ENCODE measurements at regions not wholly inside any gene's neighbourhood (a gene's known extent, or its start where the extent isn't known, plus 50 kb on each side); places are given as distances from the start of the nearest gene placed in this dataset.
A peak's percentile ranks its signal among the peaks of the same experiment; 100 is the strongest.
"Not testable (repeated sequence)": the region's sequence is repeated elsewhere in the genome, so short reads cannot be mapped to it uniquely, and the experiment has no call there.

- Mint-ChIP-seq H3K36me3 (ENCODE audit: unreplicated experiment) (no peaks in the 10 kb centered on the region), H3K4me1 (ENCODE audit: unreplicated experiment) (peaks cover 47% of the 10 kb centered on the region), H3K4me3 (ENCODE audit: unreplicated experiment) (no peak overlapping the region), H3K27me3 (ENCODE audit: unreplicated experiment) (no peaks in the 10 kb centered on the region), H3K9me3 (ENCODE audit: unreplicated experiment) (no peaks in the 10 kb centered on the region), H3K27ac (ENCODE audit: unreplicated experiment) (peak overlapping the region; percentile 36)
- no peak for TF ChIP-seq CTCF (IDR thresholded peaks at IDR 0.05)
- no peak for DNase-seq (ENCODE audit: extremely low spot score, unreplicated experiment)
Observed at GRCh38 chr1:234912548-234913277, 215.9 kb downstream of the TOMM20 start.

- Mint-ChIP-seq H3K36me3 (ENCODE audit: unreplicated experiment) (no peaks in the 10 kb centered on the region), H3K9me3 (ENCODE audit: unreplicated experiment) (no peaks in the 10 kb centered on the region), H3K27me3 (ENCODE audit: unreplicated experiment) (no peaks in the 10 kb centered on the region), H3K27ac (ENCODE audit: unreplicated experiment) (no peak overlapping the region), H3K4me3 (ENCODE audit: unreplicated experiment) (no peak overlapping the region), H3K4me1 (ENCODE audit: unreplicated experiment) (peaks cover 47% of the 10 kb centered on the region)
- no peak for DNase-seq (ENCODE audit: extremely low spot score, unreplicated experiment)
- no peak for TF ChIP-seq CTCF (IDR thresholded peaks at IDR 0.05)
Observed at GRCh38 chr1:234911787-234912186, 216.8 kb downstream of the TOMM20 start.

- H3K4me3 Mint-ChIP-seq (ENCODE audit: unreplicated experiment); H3K27ac Mint-ChIP-seq (ENCODE audit: unreplicated experiment); H3K27me3 Mint-ChIP-seq (ENCODE audit: unreplicated experiment); H3K36me3 Mint-ChIP-seq (ENCODE audit: unreplicated experiment); DNase-seq (ENCODE audit: extremely low spot score, unreplicated experiment); H3K9me3 Mint-ChIP-seq (ENCODE audit: unreplicated experiment): not testable (repeated sequence)
- peaks cover 48% of the 10 kb centered on the region for H3K4me1 Mint-ChIP-seq (ENCODE audit: unreplicated experiment)
Observed at GRCh38 chr1:234911136-234911535, 217.5 kb downstream of the TOMM20 start.

GRCh38 chr1:234909851-234910250 lies 218.8 kb downstream of the TOMM20 start:
- DNase-seq (ENCODE audit: extremely low spot score, unreplicated experiment) = no peak
- Mint-ChIP-seq H3K27ac (ENCODE audit: unreplicated experiment) (no peak overlapping the region), H3K4me3 (ENCODE audit: unreplicated experiment) (no peak overlapping the region), H3K36me3 (ENCODE audit: unreplicated experiment) (no peaks in the 10 kb centered on the region), H3K9me3 (ENCODE audit: unreplicated experiment) (no peaks in the 10 kb centered on the region), H3K27me3 (ENCODE audit: unreplicated experiment) (no peaks in the 10 kb centered on the region), H3K4me1 (ENCODE audit: unreplicated experiment) (peaks cover 40% of the 10 kb centered on the region)
- TF ChIP-seq CTCF (IDR thresholded peaks at IDR 0.05) = no peak

- no peak overlapping the region for H3K27ac Mint-ChIP-seq (ENCODE audit: unreplicated experiment)
- no peaks in the 10 kb centered on the region for H3K36me3 Mint-ChIP-seq (ENCODE audit: unreplicated experiment)
- no peak for DNase-seq (ENCODE audit: extremely low spot score, unreplicated experiment)
- no peaks in the 10 kb centered on the region for H3K27me3 Mint-ChIP-seq (ENCODE audit: unreplicated experiment)
- H3K4me1 Mint-ChIP-seq (ENCODE audit: unreplicated experiment) = peaks cover 40% of the 10 kb centered on the region
- no peak for TF ChIP-seq CTCF (IDR thresholded peaks at IDR 0.05)
- no peaks in the 10 kb centered on the region for H3K9me3 Mint-ChIP-seq (ENCODE audit: unreplicated experiment)
- H3K4me3 Mint-ChIP-seq (ENCODE audit: unreplicated experiment) = no peak overlapping the region
Observed at GRCh38 chr1:234909307-234909810, 219.3 kb downstream of the TOMM20 start.

All from osteocyte (in vitro differentiated cells).